Neural crest cell (in vitro differentiated cells): ENCODE measurements at regions not wholly inside any gene's neighbourhood (a gene's known extent, or its start where the extent isn't known, plus 50 kb on each side); places are given as distances from the start of the nearest gene placed in this dataset.

Experiments used
- DNase-seq: peaks from one replicate; pipeline ENCODE4 v3.0.0; 2021; ENCODE audit warnings: low read depth, mixed read lengths, low spot score
- H3K27ac Mint-ChIP-seq: one replicate; pipeline ENCODE4 v1.8.0; 2021; ENCODE audit warnings: mild to moderate bottlenecking, mixed read lengths; ENCODE audit not compliant: unreplicated experiment
- H3K27me3 Mint-ChIP-seq: 2 replicates; pipeline ENCODE4 v1.8.0; 2021; ENCODE audit warnings: low read depth, mild to moderate bottlenecking, mixed read lengths
- H3K36me3 Mint-ChIP-seq: 2 replicates; pipeline ENCODE4 v1.8.0; 2021; ENCODE audit warnings: low read depth, mild to moderate bottlenecking, mixed read lengths
- H3K4me1 Mint-ChIP-seq: 2 replicates; pipeline ENCODE4 v1.8.0; 2021; ENCODE audit warnings: mixed read lengths
- H3K4me3 Mint-ChIP-seq: one replicate; pipeline ENCODE4 v1.8.0; 2021; ENCODE audit warnings: mild to moderate bottlenecking, mixed read lengths
- H3K9me3 Mint-ChIP-seq: 2 replicates; pipeline ENCODE4 v1.8.0; 2021; ENCODE audit warnings: mixed read lengths
- TF ChIP-seq, protein P1 (sequence below): fragments of 200-600 bp; sonication (generic); conservative IDR thresholded peaks from 2 replicates; pipeline ENCODE4 v1.5.0; 2021; ENCODE audit warnings: antibody characterized with exemption, mild to moderate bottlenecking

DNA sequence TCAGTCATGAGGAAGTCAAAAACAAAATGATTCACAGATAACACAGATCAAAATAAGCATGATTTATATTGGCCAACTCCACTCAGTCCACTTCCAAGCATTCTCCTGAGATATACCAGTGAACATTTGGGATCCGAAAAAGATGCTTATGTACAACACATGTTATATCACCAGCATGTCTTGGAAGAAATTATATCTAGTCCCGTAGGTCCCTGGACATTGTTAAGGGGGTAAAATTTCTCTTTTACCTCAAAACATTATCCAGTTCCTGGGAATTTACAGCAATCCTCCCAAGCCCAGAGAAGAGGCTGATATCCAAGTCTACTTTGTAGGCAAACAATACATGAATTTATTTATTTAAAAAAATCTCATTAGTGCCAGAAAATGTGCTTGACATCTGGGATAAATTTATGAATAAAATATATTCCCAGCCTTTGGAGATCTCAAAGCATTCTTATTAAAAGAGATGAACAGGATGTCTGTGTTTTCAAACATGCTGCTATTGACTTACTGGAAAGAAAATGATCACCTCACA, 582.2 kb upstream of the ZWINT start:
- H3K36me3 Mint-ChIP-seq: no peaks in the 10 kb centered on the region
- H3K9me3 Mint-ChIP-seq: peaks cover 5% of the 10 kb centered on the region

DNA sequence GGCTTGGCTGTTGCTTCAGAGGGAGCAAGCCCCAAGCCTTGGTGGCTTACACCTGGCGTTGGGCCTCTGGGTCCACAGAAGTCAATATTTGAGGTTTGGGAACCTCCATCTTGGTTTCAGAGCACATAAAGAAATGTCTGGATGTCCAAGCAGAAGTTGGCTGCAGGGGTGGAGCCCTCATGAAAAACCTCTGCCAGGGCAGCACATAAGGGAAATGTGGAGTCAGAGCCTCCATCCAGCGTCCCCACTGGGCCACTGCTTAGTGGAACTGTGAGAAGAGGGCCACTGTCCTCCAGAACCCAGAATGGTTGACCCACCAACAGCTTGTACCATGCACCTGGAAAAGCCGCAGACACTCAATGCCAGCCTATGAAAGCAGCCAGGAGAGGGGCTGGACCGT, 573.5 kb upstream of the ZWINT start:
- TF ChIP-seq, protein P1, sequence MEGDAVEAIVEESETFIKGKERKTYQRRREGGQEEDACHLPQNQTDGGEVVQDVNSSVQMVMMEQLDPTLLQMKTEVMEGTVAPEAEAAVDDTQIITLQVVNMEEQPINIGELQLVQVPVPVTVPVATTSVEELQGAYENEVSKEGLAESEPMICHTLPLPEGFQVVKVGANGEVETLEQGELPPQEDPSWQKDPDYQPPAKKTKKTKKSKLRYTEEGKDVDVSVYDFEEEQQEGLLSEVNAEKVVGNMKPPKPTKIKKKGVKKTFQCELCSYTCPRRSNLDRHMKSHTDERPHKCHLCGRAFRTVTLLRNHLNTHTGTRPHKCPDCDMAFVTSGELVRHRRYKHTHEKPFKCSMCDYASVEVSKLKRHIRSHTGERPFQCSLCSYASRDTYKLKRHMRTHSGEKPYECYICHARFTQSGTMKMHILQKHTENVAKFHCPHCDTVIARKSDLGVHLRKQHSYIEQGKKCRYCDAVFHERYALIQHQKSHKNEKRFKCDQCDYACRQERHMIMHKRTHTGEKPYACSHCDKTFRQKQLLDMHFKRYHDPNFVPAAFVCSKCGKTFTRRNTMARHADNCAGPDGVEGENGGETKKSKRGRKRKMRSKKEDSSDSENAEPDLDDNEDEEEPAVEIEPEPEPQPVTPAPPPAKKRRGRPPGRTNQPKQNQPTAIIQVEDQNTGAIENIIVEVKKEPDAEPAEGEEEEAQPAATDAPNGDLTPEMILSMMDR: no peak

More for the DNA sequence above, 582.2 kb upstream of the ZWINT start:
- no peak for DNase-seq
- no peak overlapping the region for H3K4me3 Mint-ChIP-seq
- H3K27me3 Mint-ChIP-seq: no peaks in the 10 kb centered on the region
- H3K27ac Mint-ChIP-seq: no peak overlapping the region
- TF ChIP-seq, protein P1: no peak
- H3K4me1 Mint-ChIP-seq: no peaks in the 10 kb centered on the region

DNA sequence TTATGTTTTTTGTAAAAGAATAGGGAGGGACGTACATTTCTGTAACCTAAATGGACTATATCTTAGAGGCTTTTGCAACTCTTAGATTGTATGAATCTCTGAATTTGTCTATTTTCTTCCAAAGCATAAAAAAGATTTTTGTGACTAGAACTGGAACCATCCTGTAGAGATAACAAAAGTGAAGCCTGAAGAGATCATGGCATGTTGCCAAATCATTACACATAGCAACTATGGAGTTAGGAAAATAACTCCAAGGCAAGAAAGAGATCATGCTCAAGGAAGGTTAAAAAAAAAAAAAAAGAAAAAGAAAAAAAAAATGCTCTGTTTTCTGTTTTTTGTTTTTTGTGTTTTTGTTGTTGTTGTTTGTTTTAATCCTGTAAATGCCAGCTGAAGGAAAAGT, 567.7 kb upstream of the ZWINT start:
- no peak for DNase-seq
- Mint-ChIP-seq H3K27me3 (no peaks in the 10 kb centered on the region), H3K4me1 (no peaks in the 10 kb centered on the region), H3K4me3 (no peak overlapping the region), H3K36me3 (peaks cover 2% of the 10 kb centered on the region), H3K9me3 (peaks cover 9% of the 10 kb centered on the region), H3K27ac (no peak overlapping the region)
- TF ChIP-seq, protein P1: no peak

More for the DNA sequence above, 573.5 kb upstream of the ZWINT start:
- DNase-seq: no peak
- H3K36me3 Mint-ChIP-seq: peaks cover 5% of the 10 kb centered on the region
- H3K9me3 Mint-ChIP-seq: peaks cover 5% of the 10 kb centered on the region
- no peaks in the 10 kb centered on the region for H3K4me1 Mint-ChIP-seq
- H3K4me3 Mint-ChIP-seq: no peak overlapping the region
- no peaks in the 10 kb centered on the region for H3K27me3 Mint-ChIP-seq
- H3K27ac Mint-ChIP-seq: no peak overlapping the region

DNA sequence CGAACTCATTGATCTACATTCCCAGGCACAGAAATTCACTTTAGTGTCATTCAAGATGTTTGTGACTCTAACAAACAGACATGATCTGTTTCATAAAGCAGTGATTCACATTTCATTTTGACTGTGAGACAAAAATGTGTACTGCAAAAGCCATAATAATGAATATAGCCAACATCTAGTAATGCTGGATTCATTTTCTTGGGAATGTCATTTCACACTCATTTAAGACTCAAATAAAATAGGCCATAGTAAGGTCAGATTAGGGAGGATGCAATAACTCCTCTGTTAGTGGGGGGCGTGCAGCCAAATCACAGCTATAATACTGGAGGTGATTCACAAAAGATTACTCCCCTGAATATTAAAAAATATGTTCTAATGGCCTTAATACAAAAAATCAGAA, 566.6 kb upstream of the ZWINT start:
- Mint-ChIP-seq H3K4me3 (no peak overlapping the region), H3K27ac (no peak overlapping the region), H3K9me3 (peaks cover 11% of the 10 kb centered on the region), H3K4me1 (no peaks in the 10 kb centered on the region), H3K27me3 (no peaks in the 10 kb centered on the region), H3K36me3 (peaks cover 2% of the 10 kb centered on the region)
- no peak for DNase-seq
- TF ChIP-seq, protein P1: no peak

DNA sequence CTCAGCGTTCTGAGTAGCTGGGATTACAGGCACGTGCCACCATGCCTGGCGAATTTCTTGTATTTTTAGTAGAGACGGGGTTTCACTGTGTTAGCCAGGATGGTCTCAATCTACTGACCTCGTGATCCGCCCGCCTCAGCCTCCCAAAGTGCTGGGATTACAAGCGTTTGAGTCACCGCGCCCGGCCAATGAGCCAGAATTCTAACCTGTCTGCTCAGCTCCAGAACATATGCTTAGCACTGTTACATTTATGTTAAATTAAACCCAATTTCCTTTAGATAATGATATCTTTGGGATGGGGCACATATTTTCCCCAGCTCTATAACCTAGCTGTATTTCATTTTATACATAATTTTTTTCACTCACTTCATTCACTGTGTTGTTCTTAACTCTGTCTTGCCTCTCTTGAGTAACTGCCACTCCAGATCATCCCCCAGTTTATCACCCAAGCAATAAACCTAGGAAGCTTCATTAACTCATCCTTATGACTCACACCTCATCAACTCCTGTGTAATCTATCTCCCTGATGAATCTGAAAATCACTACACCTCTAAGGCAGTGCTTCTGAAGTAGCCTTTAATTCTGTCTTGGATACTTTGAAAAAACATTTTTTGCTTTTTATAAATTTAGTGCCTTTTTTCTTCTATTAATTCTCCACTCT, 559.7 kb upstream of the ZWINT start:
- Mint-ChIP-seq H3K9me3 (peaks cover 14% of the 10 kb centered on the region), H3K4me1 (peaks cover 3% of the 10 kb centered on the region), H3K27ac (no peak overlapping the region), H3K4me3 (no peak overlapping the region), H3K27me3 (no peaks in the 10 kb centered on the region), H3K36me3 (peaks cover 5% of the 10 kb centered on the region)
- TF ChIP-seq, protein P1: no peak
- no peak for DNase-seq
